ENCODE measurements at regions not wholly inside any gene's neighbourhood (a gene's known extent, or its start where the extent isn't known, plus 50 kb on each side); places are given as distances from the start of the nearest gene placed in this dataset.

DNA sequence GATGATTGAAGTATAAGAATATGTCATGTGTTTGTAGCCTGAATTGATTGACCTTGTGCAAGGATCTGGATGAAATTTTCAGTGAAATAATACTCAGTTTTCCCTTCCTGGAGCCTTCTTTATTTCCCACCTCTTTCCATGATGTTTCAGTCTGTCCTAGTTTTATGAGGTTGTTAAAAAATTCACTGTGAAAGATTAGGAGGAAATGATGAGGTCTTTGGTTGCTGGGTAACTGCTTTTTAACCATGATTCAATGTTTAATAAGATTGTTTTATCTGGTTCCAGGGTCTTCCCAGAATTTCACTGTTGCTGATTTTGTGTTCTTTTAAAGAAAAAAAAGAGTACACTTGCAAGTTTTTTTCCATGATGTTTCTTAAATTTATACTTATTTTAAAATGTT is 221.5 kb downstream of the MBL2 start:
- TF ChIP-seq, protein P1, sequence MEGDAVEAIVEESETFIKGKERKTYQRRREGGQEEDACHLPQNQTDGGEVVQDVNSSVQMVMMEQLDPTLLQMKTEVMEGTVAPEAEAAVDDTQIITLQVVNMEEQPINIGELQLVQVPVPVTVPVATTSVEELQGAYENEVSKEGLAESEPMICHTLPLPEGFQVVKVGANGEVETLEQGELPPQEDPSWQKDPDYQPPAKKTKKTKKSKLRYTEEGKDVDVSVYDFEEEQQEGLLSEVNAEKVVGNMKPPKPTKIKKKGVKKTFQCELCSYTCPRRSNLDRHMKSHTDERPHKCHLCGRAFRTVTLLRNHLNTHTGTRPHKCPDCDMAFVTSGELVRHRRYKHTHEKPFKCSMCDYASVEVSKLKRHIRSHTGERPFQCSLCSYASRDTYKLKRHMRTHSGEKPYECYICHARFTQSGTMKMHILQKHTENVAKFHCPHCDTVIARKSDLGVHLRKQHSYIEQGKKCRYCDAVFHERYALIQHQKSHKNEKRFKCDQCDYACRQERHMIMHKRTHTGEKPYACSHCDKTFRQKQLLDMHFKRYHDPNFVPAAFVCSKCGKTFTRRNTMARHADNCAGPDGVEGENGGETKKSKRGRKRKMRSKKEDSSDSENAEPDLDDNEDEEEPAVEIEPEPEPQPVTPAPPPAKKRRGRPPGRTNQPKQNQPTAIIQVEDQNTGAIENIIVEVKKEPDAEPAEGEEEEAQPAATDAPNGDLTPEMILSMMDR (conservative IDR thresholded peaks at IDR 0.05; ENCODE audit: low read depth, low read length): no peak
- TF ChIP-seq FOS (IDR thresholded peaks at IDR 0.05; ENCODE audit: low read depth, low read length) (no peak), POLR2A (IDR thresholded peaks at IDR 0.05; ENCODE audit: low read depth, low read length) (no peak), RAD21 (IDR thresholded peaks at IDR 0.05; ENCODE audit: low read length) (no peak), MXI1 (IDR thresholded peaks at IDR 0.05; ENCODE audit: borderline replicate concordance, low read depth, low read length) (no peak), CEBPB (IDR thresholded peaks at IDR 0.05; ENCODE audit: low read depth, low read length) (no peak), RFX5 (IDR thresholded peaks at IDR 0.05; ENCODE audit: low read depth, low read length) (no peak), RCOR1 (IDR thresholded peaks at IDR 0.05; ENCODE audit: insufficient replicate concordance, low read length) (no peak), BHLHE40 (IDR thresholded peaks at IDR 0.05; ENCODE audit: low read depth, low read length) (no peak), CHD1 (IDR thresholded peaks at IDR 0.05; ENCODE audit: low read depth, low read length) (no peak), SMC3 (IDR thresholded peaks at IDR 0.05; ENCODE audit: low read depth, low read length) (no peak)
- TF ChIP-seq, protein P2, sequence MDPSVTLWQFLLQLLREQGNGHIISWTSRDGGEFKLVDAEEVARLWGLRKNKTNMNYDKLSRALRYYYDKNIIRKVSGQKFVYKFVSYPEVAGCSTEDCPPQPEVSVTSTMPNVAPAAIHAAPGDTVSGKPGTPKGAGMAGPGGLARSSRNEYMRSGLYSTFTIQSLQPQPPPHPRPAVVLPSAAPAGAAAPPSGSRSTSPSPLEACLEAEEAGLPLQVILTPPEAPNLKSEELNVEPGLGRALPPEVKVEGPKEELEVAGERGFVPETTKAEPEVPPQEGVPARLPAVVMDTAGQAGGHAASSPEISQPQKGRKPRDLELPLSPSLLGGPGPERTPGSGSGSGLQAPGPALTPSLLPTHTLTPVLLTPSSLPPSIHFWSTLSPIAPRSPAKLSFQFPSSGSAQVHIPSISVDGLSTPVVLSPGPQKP (IDR thresholded peaks at IDR 0.05; ENCODE audit: borderline replicate concordance, low read depth, low read length): no peak
- TF ChIP-seq, protein P3, sequence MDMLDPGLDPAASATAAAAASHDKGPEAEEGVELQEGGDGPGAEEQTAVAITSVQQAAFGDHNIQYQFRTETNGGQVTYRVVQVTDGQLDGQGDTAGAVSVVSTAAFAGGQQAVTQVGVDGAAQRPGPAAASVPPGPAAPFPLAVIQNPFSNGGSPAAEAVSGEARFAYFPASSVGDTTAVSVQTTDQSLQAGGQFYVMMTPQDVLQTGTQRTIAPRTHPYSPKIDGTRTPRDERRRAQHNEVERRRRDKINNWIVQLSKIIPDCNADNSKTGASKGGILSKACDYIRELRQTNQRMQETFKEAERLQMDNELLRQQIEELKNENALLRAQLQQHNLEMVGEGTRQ (IDR thresholded peaks at IDR 0.05; ENCODE audit: low read depth, low read length): no peak

Data from IMR-90 (cell line).